ENCODE measurements at regions not wholly inside any gene's neighbourhood (a gene's known extent, or its start where the extent isn't known, plus 50 kb on each side); places are given as distances from the start of the nearest gene placed in this dataset.

- DNase-seq (ENCODE audit: low spot score), result no peak
These were observed 758.2 kb upstream of the CDH7 start for GRCh38 chr18:64992654-64993053.

GRCh38 chr18:64991102-64991501, 759.7 kb upstream of the CDH7 start:
- DNase-seq (ENCODE audit: low spot score), result no peak

GRCh38 chr18:64986906-64987495, 763.8 kb upstream of the CDH7 start:
- no peak for DNase-seq (ENCODE audit: low spot score)

GRCh38 chr18:64983497-64984238, 767.1 kb upstream of the CDH7 start:
- DNase-seq (ENCODE audit: low spot score), result no peak

- DNase-seq (ENCODE audit: low spot score), result no peak
These were observed 768.3 kb upstream of the CDH7 start for GRCh38 chr18:64982414-64983055.

GRCh38 chr18:64981915-64982314, 768.9 kb upstream of the CDH7 start:
- no peak for DNase-seq (ENCODE audit: low spot score)

GRCh38 chr18:64979791-64980190, 771.0 kb upstream of the CDH7 start:
- DNase-seq (ENCODE audit: low spot score), result no peak

- DNase-seq (ENCODE audit: low spot score), result no peak
These were observed 776.3 kb upstream of the CDH7 start for GRCh38 chr18:64974391-64975125.

GRCh38 chr18:64972545-64972944, 778.3 kb upstream of the CDH7 start:
- DNase-seq (ENCODE audit: low spot score), result no peak

GRCh38 chr18:64966667-64967066, 784.1 kb upstream of the CDH7 start:
- no peak for DNase-seq (ENCODE audit: low spot score)

GRCh38 chr18:64956465-64956864, 794.3 kb upstream of the CDH7 start:
- DNase-seq (ENCODE audit: low spot score), result no peak

- DNase-seq (ENCODE audit: low spot score), result no peak
These were observed 800.9 kb upstream of the CDH7 start for GRCh38 chr18:64949885-64950284.

- no peak for DNase-seq (ENCODE audit: low spot score)
These were observed 787.8 kb upstream of the LINC00305 start for GRCh38 chr18:64936671-64937070.

- no peak for DNase-seq (ENCODE audit: low spot score)
These were observed 780.1 kb upstream of the LINC00305 start for GRCh38 chr18:64929036-64929435.

GRCh38 chr18:64919971-64920570, 771.2 kb upstream of the LINC00305 start:
- no peak for DNase-seq (ENCODE audit: low spot score)

- no peak for DNase-seq (ENCODE audit: low spot score)
These were observed 770.0 kb upstream of the LINC00305 start for GRCh38 chr18:64918851-64919250.

GRCh38 chr18:64893349-64893748, 744.5 kb upstream of the LINC00305 start:
- DNase-seq (ENCODE audit: low spot score), result no peak

- DNase-seq (ENCODE audit: low spot score), result no peak
These were observed 740.1 kb upstream of the LINC00305 start for GRCh38 chr18:64888956-64889355.

GRCh38 chr18:64886995-64887394, 738.1 kb upstream of the LINC00305 start:
- DNase-seq (ENCODE audit: low spot score), result no peak

GRCh38 chr18:64882896-64883295, 734.0 kb upstream of the LINC00305 start:
- DNase-seq (ENCODE audit: low spot score), result no peak

GRCh38 chr18:64876833-64877232, 727.9 kb upstream of the LINC00305 start:
- DNase-seq (ENCODE audit: low spot score), result no peak
